Superior temporal gyrus (tissue), 1 donor: ENCODE measurements at regions not wholly inside any gene's neighbourhood (a gene's known extent, or its start where the extent isn't known, plus 50 kb on each side); places are given as distances from the start of the nearest gene placed in this dataset.

Source experiments
- DNase-seq: peaks from one replicate; pipeline ENCODE4 v3.0.0-alpha.2; 2016; ENCODE audit errors: extremely low spot score

GRCh38 chr1:239538239-239538988, 152.0 kb downstream of the CHRM3 start:
- DNase-seq = no peak

- no peak for DNase-seq
Measured at GRCh38 chr1:239539051-239539450, 152.7 kb downstream of the CHRM3 start.

GRCh38 chr1:239539812-239540211, 153.4 kb downstream of the CHRM3 start:
- DNase-seq = no peak

GRCh38 chr1:239543873-239544272, 157.5 kb downstream of the CHRM3 start:
- DNase-seq = peak; percentile 63

- no peak for DNase-seq
Measured at GRCh38 chr1:239545466-239545865, 159.1 kb downstream of the CHRM3 start.

GRCh38 chr1:239547987-239548386, 161.6 kb downstream of the CHRM3 start:
- no peak for DNase-seq

GRCh38 chr1:239550178-239550577, 163.8 kb downstream of the CHRM3 start:
- DNase-seq = no peak

- no peak for DNase-seq
Measured at GRCh38 chr1:239555350-239555749, 169.0 kb downstream of the CHRM3 start.

GRCh38 chr1:239558559-239558958, 172.2 kb downstream of the CHRM3 start:
- DNase-seq = no peak

GRCh38 chr1:239558991-239559390, 172.6 kb downstream of the CHRM3 start:
- DNase-seq = no peak

GRCh38 chr1:239560921-239561320, 174.6 kb downstream of the CHRM3 start:
- peak; percentile 50 for DNase-seq

- DNase-seq = no peak
Measured at GRCh38 chr1:239562095-239562494, 175.7 kb downstream of the CHRM3 start.

- DNase-seq = no peak
Measured at GRCh38 chr1:239563681-239564080, 177.3 kb downstream of the CHRM3 start.

GRCh38 chr1:239566074-239566473, 179.7 kb downstream of the CHRM3 start:
- no peak for DNase-seq

- no peak for DNase-seq
Measured at GRCh38 chr1:239570878-239571277, 184.5 kb downstream of the CHRM3 start.

- no peak for DNase-seq
Measured at GRCh38 chr1:239572183-239572582, 185.8 kb downstream of the CHRM3 start.

- DNase-seq = no peak
Measured at GRCh38 chr1:239574112-239574511, 187.7 kb downstream of the CHRM3 start.

- no peak for DNase-seq
Measured at GRCh38 chr1:239575113-239575512, 188.7 kb downstream of the CHRM3 start.

GRCh38 chr1:239583536-239583935, 197.2 kb downstream of the CHRM3 start:
- DNase-seq = no peak

- no peak for DNase-seq
Measured at GRCh38 chr1:239586128-239586527, 199.8 kb downstream of the CHRM3 start.

GRCh38 chr1:239587066-239587465, 200.7 kb downstream of the CHRM3 start:
- no peak for DNase-seq

- no peak for DNase-seq
Measured at GRCh38 chr1:239587574-239588369, 201.4 kb downstream of the CHRM3 start.

- no peak for DNase-seq
Measured at GRCh38 chr1:239590556-239590955, 204.2 kb downstream of the CHRM3 start.
